HG02571 (cell line): ENCODE measurements at regions not wholly inside any gene's neighbourhood (a gene's known extent, or its start where the extent isn't known, plus 50 kb on each side); places are given as distances from the start of the nearest gene placed in this dataset.

Experiments used
- ATAC-seq: cut with Tn5 transposase; IDR thresholded peaks from one replicate; pipeline ENCODE4 v1.9.1; 2021; ENCODE audit warnings: mild to moderate bottlenecking, moderate library complexity; ENCODE audit not compliant: unreplicated experiment

- ATAC-seq = no peak
These were observed 258.3 kb upstream of the TCF21 start for GRCh38 chr6:133630651-133631050.

- ATAC-seq = no peak
These were observed 257.5 kb upstream of the TCF21 start for GRCh38 chr6:133631421-133631820.

- ATAC-seq = no peak
These were observed 256.7 kb upstream of the TCF21 start for GRCh38 chr6:133632206-133632605.

GRCh38 chr6:133632906-133633305 is 256.0 kb upstream of the TCF21 start:
- no peak for ATAC-seq

- no peak for ATAC-seq
These were observed 254.4 kb upstream of the TCF21 start for GRCh38 chr6:133634474-133634873.

- no peak for ATAC-seq
These were observed 253.5 kb upstream of the TCF21 start for GRCh38 chr6:133635447-133635846.

GRCh38 chr6:133637436-133637835 is 251.5 kb upstream of the TCF21 start:
- ATAC-seq = no peak

GRCh38 chr6:133637874-133638273 is 251.0 kb upstream of the TCF21 start:
- ATAC-seq = no peak

- ATAC-seq = no peak
These were observed 247.8 kb upstream of the TCF21 start for GRCh38 chr6:133641104-133641503.

- no peak for ATAC-seq
These were observed 244.4 kb upstream of the TCF21 start for GRCh38 chr6:133644548-133644891.

- ATAC-seq = no peak
These were observed 243.9 kb upstream of the TCF21 start for GRCh38 chr6:133644892-133645619.

- ATAC-seq = no peak
These were observed 242.8 kb upstream of the TCF21 start for GRCh38 chr6:133645966-133646740.

GRCh38 chr6:133648581-133648980 is 240.3 kb upstream of the TCF21 start:
- no peak for ATAC-seq

- no peak for ATAC-seq
These were observed 217.5 kb upstream of the TCF21 start for GRCh38 chr6:133671376-133671775.

GRCh38 chr6:133673056-133673455 is 215.9 kb upstream of the TCF21 start:
- ATAC-seq = no peak

GRCh38 chr6:133674661-133675060 is 214.3 kb upstream of the TCF21 start:
- ATAC-seq = no peak

GRCh38 chr6:133680994-133681393 is 207.9 kb upstream of the TCF21 start:
- no peak for ATAC-seq

GRCh38 chr6:133681891-133682290 is 207.0 kb upstream of the TCF21 start:
- no peak for ATAC-seq

- ATAC-seq = no peak
These were observed 206.2 kb upstream of the TCF21 start for GRCh38 chr6:133682506-133683307.

GRCh38 chr6:133683308-133683580 is 205.7 kb upstream of the TCF21 start:
- ATAC-seq = no peak

GRCh38 chr6:133683606-133684005 is 205.3 kb upstream of the TCF21 start:
- ATAC-seq = no peak
